Urinary bladder (tissue), 3 donors: ENCODE measurements at regions not wholly inside any gene's neighbourhood (a gene's known extent, or its start where the extent isn't known, plus 50 kb on each side); places are given as distances from the start of the nearest gene placed in this dataset.

Experiments
- DNase-seq: peaks from one replicate; pipeline ENCODE4 v3.0.0-alpha.2; 2015; ENCODE audit errors: extremely low spot score
- H3K27ac ChIP-seq: one replicate; pipeline ENCODE4 v1.5.1; 2013; ENCODE audit warnings: low read depth, mild to moderate bottlenecking, moderate library complexity
- H3K36me3 ChIP-seq: one replicate; pipeline ENCODE4 v1.6.1; 2013; ENCODE audit warnings: mild to moderate bottlenecking, moderate library complexity; ENCODE audit not compliant: insufficient read depth
- H3K4me1 ChIP-seq: one replicate; pipeline ENCODE4 v1.6.1; 2013; ENCODE audit warnings: mild to moderate bottlenecking, moderate library complexity; ENCODE audit not compliant: insufficient read depth
- H3K4me3 ChIP-seq: one replicate; pipeline ENCODE4 v1.5.1; 2013; ENCODE audit warnings: low read depth, low read length
- WGBS: extraction: QIAGEN DNeasy Blood & Tissue Kit; methylation state at CpG from one replicate; pipeline ENCODE4 v1.1.7; 2013; 5-methylcytosine and 5-hydroxymethylcytosine counted together
- donor health status: healthy with polysubstance abuse.
- donor health status: healthy.

GRCh38 chr17:72529386-72529785 lies 408.6 kb downstream of the SOX9 start:
- 76% methylated on average over 4 of the region's 4 CpGs for WGBS
- no peaks in the 10 kb centered on the region for H3K36me3 ChIP-seq
- DNase-seq = no peak
- H3K4me3 ChIP-seq = no peak overlapping the region
- no peaks in the 10 kb centered on the region for H3K4me1 ChIP-seq
- H3K27ac ChIP-seq = no peak overlapping the region

- DNase-seq = no peak
- no peak overlapping the region for H3K4me3 ChIP-seq
- H3K36me3 ChIP-seq = no peaks in the 10 kb centered on the region
- WGBS = 78% methylated on average over 3 of the region's 3 CpGs
- no peaks in the 10 kb centered on the region for H3K4me1 ChIP-seq
- no peak overlapping the region for H3K27ac ChIP-seq
Observed at GRCh38 chr17:72530454-72530853, 409.6 kb downstream of the SOX9 start.

GRCh38 chr17:72531729-72532128 lies 410.9 kb downstream of the SOX9 start:
- H3K36me3 ChIP-seq = no peaks in the 10 kb centered on the region
- no peak for DNase-seq
- 81% methylated on average over 6 of the region's 6 CpGs for WGBS
- H3K27ac ChIP-seq = no peak overlapping the region
- H3K4me3 ChIP-seq = no peak overlapping the region
- no peaks in the 10 kb centered on the region for H3K4me1 ChIP-seq

GRCh38 chr17:72534265-72534664 lies 413.4 kb downstream of the SOX9 start:
- Histone ChIP-seq H3K4me1 (peaks cover 1% of the 10 kb centered on the region), H3K36me3 (no peaks in the 10 kb centered on the region), H3K4me3 (no peak overlapping the region), H3K27ac (no peak overlapping the region)
- no peak for DNase-seq
- WGBS = 90% methylated on average over 2 of the region's 2 CpGs

- DNase-seq = no peak
- H3K27ac ChIP-seq = no peak overlapping the region
- H3K4me1 ChIP-seq = peaks cover 1% of the 10 kb centered on the region
- no peak overlapping the region for H3K4me3 ChIP-seq
- 94% methylated on average over 3 of the region's 3 CpGs for WGBS
- H3K36me3 ChIP-seq = no peaks in the 10 kb centered on the region
Observed at GRCh38 chr17:72534776-72535175, 414.0 kb downstream of the SOX9 start.

GRCh38 chr17:72535346-72535745 lies 414.5 kb downstream of the SOX9 start:
- H3K4me3 ChIP-seq = no peak overlapping the region
- peaks cover 1% of the 10 kb centered on the region for H3K4me1 ChIP-seq
- WGBS = 80% methylated on average over 4 of the region's 4 CpGs
- DNase-seq = no peak
- H3K27ac ChIP-seq = no peak overlapping the region
- H3K36me3 ChIP-seq = no peaks in the 10 kb centered on the region

- H3K4me3 ChIP-seq = no peak overlapping the region
- no peak overlapping the region for H3K27ac ChIP-seq
- no peak for DNase-seq
- peaks cover 1% of the 10 kb centered on the region for H3K4me1 ChIP-seq
- H3K36me3 ChIP-seq = no peaks in the 10 kb centered on the region
- 92% methylated on average over 5 of the region's 5 CpGs for WGBS
Observed at GRCh38 chr17:72535779-72536178, 415.0 kb downstream of the SOX9 start.

- DNase-seq = no peak
- peaks cover 1% of the 10 kb centered on the region for H3K4me1 ChIP-seq
- no peak overlapping the region for H3K4me3 ChIP-seq
- no peaks in the 10 kb centered on the region for H3K36me3 ChIP-seq
- WGBS = 88% methylated on average over 9 of the region's 9 CpGs
- no peak overlapping the region for H3K27ac ChIP-seq
Observed at GRCh38 chr17:72536788-72537187, 416.0 kb downstream of the SOX9 start.

GRCh38 chr17:72538443-72538842 lies 417.6 kb downstream of the SOX9 start:
- no peak overlapping the region for H3K4me3 ChIP-seq
- DNase-seq = no peak
- no peaks in the 10 kb centered on the region for H3K36me3 ChIP-seq
- WGBS = 94% methylated on average over 5 of the region's 5 CpGs
- H3K27ac ChIP-seq = no peak overlapping the region
- H3K4me1 ChIP-seq = peaks cover 1% of the 10 kb centered on the region

- no peaks in the 10 kb centered on the region for H3K36me3 ChIP-seq
- WGBS = 92% methylated on average over 13 of the region's 13 CpGs
- DNase-seq = no peak
Observed at GRCh38 chr17:72538901-72539352, 418.1 kb downstream of the SOX9 start.

GRCh38 chr17:72539981-72540897 lies 419.4 kb downstream of the SOX9 start:
- Histone ChIP-seq H3K27ac (no peak overlapping the region), H3K4me1 (peaks cover 1% of the 10 kb centered on the region), H3K36me3 (no peaks in the 10 kb centered on the region), H3K4me3 (no peak overlapping the region)
- WGBS = 11% methylated on average over 50 of the region's 50 CpGs
- DNase-seq = no peak

More at GRCh38 chr17:72538901-72539352, 418.1 kb downstream of the SOX9 start:
- Histone ChIP-seq H3K4me1 (peaks cover 1% of the 10 kb centered on the region), H3K27ac (no peak overlapping the region), H3K4me3 (no peak overlapping the region)

GRCh38 chr17:72542317-72542716 lies 421.5 kb downstream of the SOX9 start:
- Histone ChIP-seq H3K36me3 (no peaks in the 10 kb centered on the region), H3K4me1 (peaks cover 1% of the 10 kb centered on the region), H3K4me3 (no peak overlapping the region), H3K27ac (no peak overlapping the region)
- no peak for DNase-seq
- WGBS = 85% methylated on average over 5 of the region's 5 CpGs

GRCh38 chr17:72545766-72546165 lies 424.9 kb downstream of the SOX9 start:
- Histone ChIP-seq H3K36me3 (no peaks in the 10 kb centered on the region), H3K4me3 (no peak overlapping the region), H3K4me1 (no peaks in the 10 kb centered on the region), H3K27ac (no peak overlapping the region)
- DNase-seq = no peak
- 63% methylated on average over 5 of the region's 5 CpGs for WGBS

- Histone ChIP-seq H3K27ac (no peak overlapping the region), H3K36me3 (no peaks in the 10 kb centered on the region), H3K4me3 (no peak overlapping the region), H3K4me1 (no peaks in the 10 kb centered on the region)
- DNase-seq = no peak
- 93% methylated on average over 16 of the region's 16 CpGs for WGBS
Observed at GRCh38 chr17:72553051-72553755, 432.4 kb downstream of the SOX9 start.
